HepG2 (cell line): ENCODE measurements at regions not wholly inside any gene's neighbourhood (a gene's known extent, or its start where the extent isn't known, plus 50 kb on each side); places are given as distances from the start of the nearest gene placed in this dataset.

ENCODE experiments used
- ATAC-seq: fragments of 200-7000 bp; cut with Tn5 transposase; 3 replicates; pipeline ENCODE4 v1.9.1; 2020; ENCODE audit warnings: mild to moderate bottlenecking, moderate library complexity
- BruUV-seq: library from RNA; stranded (reverse); fragments of 400-500 nt; replicated peaks from 2 replicates; lab custom pipeline; 2021; lab: Mats Ljungman, UMichigan
- CTCF ChIA-PET: fragments of 300-600 bp; formaldehyde crosslinking; extraction: SDS; loops from one replicate; lab custom pipeline; 2021; ENCODE audit warnings: low total read pairs, inconsistent platforms, low intra/inter-chr PET ratio; lab: Yijun Ruan, JAX
- POLR2A ChIA-PET: fragments of 350-600 bp; sonication (Branson Sonifier 250); formaldehyde crosslinking; loops from one replicate; lab custom pipeline; 2020; ENCODE audit warnings: antibody characterized with exemption, inconsistent platforms; lab: Yijun Ruan, JAX
- DNase-seq: peaks from one replicate; pipeline ENCODE4 v3.0.0-alpha.2; 2015; ENCODE audit warnings: low spot score
- FAIRE-seq: peaks from 3 replicates; lab custom pipeline; 2011; peaks lifted over from hg19 to GRCh38; lab: Jason Lieb, UNC
- H2AFZ ChIP-seq: one replicate; pipeline ENCODE4 v1.6.1; 2011; ENCODE audit warnings: low read length, inconsistent platforms
- H3K27ac ChIP-seq: fragments of 300-600 bp; 3 replicates; pipeline ENCODE4 v1.8.0; 2011; ENCODE audit warnings: mixed run types, mild to moderate bottlenecking, mixed read lengths, low read length, inconsistent platforms; ENCODE audit not compliant: insufficient read depth; ENCODE audit errors: extremely low read length
- H3K27me3 ChIP-seq, 2 experiments: fragments of 200-600 bp in 1 of 2; 2 replicates in 1 of 2; 3 replicates in 1 of 2; pipeline versions ENCODE4 v1.6.0 to v1.8.0; 2011; ENCODE audit warnings: low read length in 2 of 2, mild to moderate bottlenecking in 2 of 2, moderate library complexity in 2 of 2, inconsistent platforms in 1 of 2; ENCODE audit not compliant: insufficient read depth in 2 of 2, control insufficient read depth in 1 of 2
- H3K36me3 ChIP-seq, 2 experiments: fragments of 200-600 bp in 1 of 2; replicated peaks in 1 of 2; 2 replicates in 1 of 2; 3 replicates in 1 of 2; pipeline versions ENCODE4 v1.5.1 to v1.8.0; 2011; ENCODE audit warnings: low read length in 2 of 2, inconsistent platforms in 1 of 2; ENCODE audit not compliant: insufficient read depth in 2 of 2, control insufficient read depth in 1 of 2
- H3K4me1 ChIP-seq: 2 replicates; pipeline ENCODE4 v1.5.1; 2012; ENCODE audit warnings: low read length, inconsistent platforms; ENCODE audit not compliant: insufficient read depth
- H3K4me2 ChIP-seq: 2 replicates; pipeline ENCODE4 v1.6.0; 2011; ENCODE audit warnings: low read depth, low read length, inconsistent platforms
- H3K4me3 ChIP-seq, 3 experiments: fragments of 200-600 bp in 1 of 3; sonication (generic), shearing (Covaris generic) in 1 of 3; replicated peaks in 1 of 3; 2 replicates each; pipeline ENCODE4 v1.5.1; 2011 to 2016; ENCODE audit warnings: low read length in 3 of 3, inconsistent platforms in 2 of 3, low read depth in 2 of 3, mild to moderate bottlenecking in 2 of 3, control low read depth in 1 of 3, mixed read lengths in 1 of 3; ENCODE audit not compliant: insufficient read depth in 1 of 3
- H3K79me2 ChIP-seq: one replicate; pipeline ENCODE4 v1.6.1; 2011; ENCODE audit warnings: low read length, inconsistent platforms; ENCODE audit not compliant: insufficient read depth
- H3K9ac ChIP-seq: 2 replicates; pipeline ENCODE4 v1.6.0; 2011; ENCODE audit warnings: mild to moderate bottlenecking, low read depth, low read length, inconsistent platforms; ENCODE audit not compliant: insufficient read depth
- H3K9me3 ChIP-seq: 2 replicates; pipeline ENCODE4 v1.5.1; 2012; ENCODE audit warnings: mild to moderate bottlenecking, low read length
- H4K20me1 ChIP-seq: 2 replicates; pipeline ENCODE4 v1.6.0; 2011; ENCODE audit warnings: inconsistent platforms, mild to moderate bottlenecking, low read length, moderate library complexity; ENCODE audit not compliant: insufficient read depth
- AHDC1 ChIP-seq: sonication (generic); formaldehyde crosslinking; IDR thresholded peaks from 2 replicates; pipeline ENCODE4 v1.5.1; 2020; ENCODE audit warnings: mild to moderate bottlenecking, missing genetic modification reagents, borderline replicate concordance
- EP300 ChIP-seq, 3 experiments: sonication (generic) in 1 of 3; formaldehyde crosslinking in 1 of 3; IDR thresholded peaks; 2 replicates each; pipeline versions ENCODE4 v1.5.1 to v1.6.1; 2011 to 2020; ENCODE audit warnings: low read depth in 2 of 3, low read length in 2 of 3, borderline replicate concordance in 1 of 3, improper control_type of control experiment in 1 of 3, mild to moderate bottlenecking in 1 of 3, missing genetic modification reagents in 1 of 3, moderate library complexity in 1 of 3
- HES4 ChIP-seq: sonication (generic); formaldehyde crosslinking; IDR thresholded peaks from 2 replicates; pipeline ENCODE4 v1.9.0; 2021; ENCODE audit warnings: mild to moderate bottlenecking, missing genetic modification reagents, borderline replicate concordance
- PHF5A ChIP-seq: IDR thresholded peaks from one replicate; pipeline ENCODE4 v1.6.1; 2018; ENCODE audit warnings: low read depth, missing genetic modification reagents; ENCODE audit not compliant: unreplicated experiment
- SMARCE1 ChIP-seq: fragments of 450-650 bp; IDR thresholded peaks from 2 replicates; pipeline ENCODE4 v1.6.1; 2017; ENCODE audit warnings: borderline replicate concordance
- TBX3 ChIP-seq: fragments of 450-650 bp; IDR thresholded peaks from 2 replicates; pipeline ENCODE4 v1.6.1; 2017; ENCODE audit warnings: antibody characterized with exemption, mild to moderate bottlenecking, inconsistent platforms, borderline replicate concordance
- THAP11 ChIP-seq: IDR thresholded peaks from 2 replicates; pipeline ENCODE4 v1.6.1; 2016; ENCODE audit warnings: missing biosample characterization, missing genetic modification reagents
- ZNF737 ChIP-seq: sonication (generic); formaldehyde crosslinking; IDR thresholded peaks from 2 replicates; pipeline ENCODE4 v1.5.0; 2020; ENCODE audit warnings: missing genetic modification reagents, mild to moderate bottlenecking, borderline replicate concordance
- WGBS: methylation state at CpG from one replicate; pipeline ENCODE4 v1.1.6; 2017; ENCODE audit warnings: low lambda C conversion rate; 5-methylcytosine and 5-hydroxymethylcytosine counted together
- in situ Hi-C: cut with HindIII; loops from 2 replicates; pipeline ENCODE4 v1.10.0; 2017; ENCODE audit warnings: low pct_unique_long_range_greater_than_20kb; ENCODE audit not compliant: extremely low pct_ligation_motif_present
- intact Hi-C: fragments of 100-400 bp; cut with micrococcal nuclease; formaldehyde crosslinking; loops from one replicate; pipeline ENCODE4 v1.10.0; 2022; ENCODE audit not compliant: unreplicated experiment

- Histone ChIP-seq H3K9ac (no peak overlapping the region), H3K9me3 (no peaks in the 10 kb centered on the region), H3K79me2 (no peaks in the 10 kb centered on the region), H3K4me1 (peaks cover 17% of the 10 kb centered on the region; the same call in 1 of the 2 replicates)
- DNase-seq (no peak), ATAC-seq (no peak), FAIRE-seq (no peak)
- WGBS: 85% methylated on average over 4 of the region's 4 CpGs
- CTCF ChIA-PET: no interaction called here
- intact Hi-C loops: no loop called here
- TF ChIP-seq PHF5A (no peak), HES4 (CRISPR knock-in tag) (no peak), ZNF737 (CRISPR knock-in tag) (no peak), EP300 (IDR thresholded peaks at IDR 0.05; ENCODE audit: low read depth in 2 of 2, low read length in 2 of 2) (no peak), EP300 (CRISPR knock-in tag; IDR thresholded peaks at IDR 0.05; ENCODE audit: borderline replicate concordance) (no peak), TBX3 (no peak), THAP11 (CRISPR knock-in tag) (no peak), SMARCE1 (no peak), AHDC1 (CRISPR knock-in tag) (no peak)
- TF ChIP-seq, all 625 proteins: peak for 0
- Histone ChIP-seq H3K36me3 (no peaks in the 10 kb centered on the region), H3K27me3 (no peaks in the 10 kb centered on the region; a peak in 1 of 5 replicates), H3K4me3 (no peak overlapping the region), H3K27ac (no peak overlapping the region), H3K4me2 (no peak overlapping the region), H4K20me1 (no peaks in the 10 kb centered on the region), H2AFZ (no peak overlapping the region)
- no TSS peak for BruUV-seq
- POLR2A ChIA-PET: no interaction called here
- in situ Hi-C loops: no loop called here
Measured at GRCh38 chr12:115835445-115835844, 442.0 kb downstream of the MED13L start.
